ENCODE measurements at regions not wholly inside any gene's neighbourhood (a gene's known extent, or its start where the extent isn't known, plus 50 kb on each side); places are given as distances from the start of the nearest gene placed in this dataset.

DNA sequence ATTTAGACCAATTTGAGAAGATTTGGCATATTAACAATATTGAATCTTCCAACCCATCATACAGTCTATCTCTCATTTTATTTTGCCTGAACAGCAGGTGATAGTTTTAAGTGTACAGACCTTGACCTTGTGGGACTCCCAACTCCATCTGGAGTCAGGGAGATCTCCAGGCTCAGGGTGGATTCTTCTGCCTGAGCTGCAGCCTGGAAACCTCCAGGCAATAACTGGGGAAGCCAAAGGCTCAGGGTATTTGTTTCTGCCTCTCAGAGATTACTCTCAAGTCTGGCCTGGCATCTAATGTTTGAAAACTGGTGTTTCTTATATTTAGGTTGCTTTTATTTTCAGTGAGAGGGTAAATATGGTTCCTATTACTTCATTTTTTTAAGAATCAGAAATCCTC, 102.1 kb upstream of the C1QTNF9B start:
- peaks cover 0 to 5% (median 0%) of the 10 kb centered on the region in 12 donors for H3K9me3 ChIP-seq
- no peaks in the 10 kb centered on the region for H3K27me3 ChIP-seq
- ATAC-seq (no peak), DNase-seq (no peak)
- TF ChIP-seq, protein P1, sequence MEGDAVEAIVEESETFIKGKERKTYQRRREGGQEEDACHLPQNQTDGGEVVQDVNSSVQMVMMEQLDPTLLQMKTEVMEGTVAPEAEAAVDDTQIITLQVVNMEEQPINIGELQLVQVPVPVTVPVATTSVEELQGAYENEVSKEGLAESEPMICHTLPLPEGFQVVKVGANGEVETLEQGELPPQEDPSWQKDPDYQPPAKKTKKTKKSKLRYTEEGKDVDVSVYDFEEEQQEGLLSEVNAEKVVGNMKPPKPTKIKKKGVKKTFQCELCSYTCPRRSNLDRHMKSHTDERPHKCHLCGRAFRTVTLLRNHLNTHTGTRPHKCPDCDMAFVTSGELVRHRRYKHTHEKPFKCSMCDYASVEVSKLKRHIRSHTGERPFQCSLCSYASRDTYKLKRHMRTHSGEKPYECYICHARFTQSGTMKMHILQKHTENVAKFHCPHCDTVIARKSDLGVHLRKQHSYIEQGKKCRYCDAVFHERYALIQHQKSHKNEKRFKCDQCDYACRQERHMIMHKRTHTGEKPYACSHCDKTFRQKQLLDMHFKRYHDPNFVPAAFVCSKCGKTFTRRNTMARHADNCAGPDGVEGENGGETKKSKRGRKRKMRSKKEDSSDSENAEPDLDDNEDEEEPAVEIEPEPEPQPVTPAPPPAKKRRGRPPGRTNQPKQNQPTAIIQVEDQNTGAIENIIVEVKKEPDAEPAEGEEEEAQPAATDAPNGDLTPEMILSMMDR (IDR thresholded peaks at IDR 0.05): no peak
- no peak for TF ChIP-seq POLR2A (IDR thresholded peaks at IDR 0.05)
- H3K36me3 ChIP-seq: no peaks in the 10 kb centered on the region
- peaks cover 0 to 16% (median 5%) of the 10 kb centered on the region in 12 donors for H3K4me1 ChIP-seq
- no peak overlapping the region for H3K27ac ChIP-seq
- no peak overlapping the region for H3K4me3 ChIP-seq
- intact Hi-C loops (cut with DNase I): no loop called here

DNA sequence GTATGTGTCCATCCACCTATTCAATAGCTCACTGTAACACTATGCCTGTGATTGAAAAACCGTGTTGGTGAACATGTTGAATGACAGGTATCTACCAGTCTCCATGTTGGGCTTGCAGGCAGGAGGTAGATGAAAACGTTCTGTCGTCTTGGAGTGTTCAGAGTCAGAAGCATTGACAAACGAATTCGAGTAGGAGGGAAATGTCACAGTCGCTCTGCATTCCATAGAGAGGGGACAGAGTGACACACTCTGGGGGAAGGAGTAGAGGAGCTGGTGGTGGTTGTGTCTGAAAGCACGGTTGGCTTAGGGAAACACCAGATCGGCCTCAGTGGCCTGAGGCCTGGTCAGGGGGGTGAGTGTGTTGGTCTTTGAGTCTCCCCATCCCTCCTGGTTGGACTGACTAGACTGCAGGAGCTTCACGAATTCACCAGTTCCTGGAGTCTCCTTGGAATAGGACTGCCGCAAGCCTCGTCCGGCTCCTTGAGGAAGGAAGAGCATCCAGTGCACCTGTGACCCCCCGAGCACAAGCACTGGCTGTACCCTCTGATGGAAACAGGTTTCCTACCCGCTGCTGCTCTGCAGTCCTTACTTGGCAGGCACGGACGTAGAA, 105.0 kb upstream of the C1QTNF9B start:
- Histone ChIP-seq H3K4me3 (no peak overlapping the region), H3K27me3 (no peaks in the 10 kb centered on the region), H3K4me1 (no peaks in the 10 kb centered on the region), H3K36me3 (no peaks in the 10 kb centered on the region), H3K27ac (no peak overlapping the region), H3K9me3 (no peaks in the 10 kb centered on the region)
- TF ChIP-seq, protein P1 (IDR thresholded peaks at IDR 0.05): no peak
- no peak for TF ChIP-seq POLR2A (IDR thresholded peaks at IDR 0.05)
- DNase-seq: no peak
- ATAC-seq: no peak
- intact Hi-C loops (cut with DNase I): no loop called here
- WGBS, 4 donors: 81 to 94% (median 91%) methylated on average over 16 of the region's 16 CpGs

DNA sequence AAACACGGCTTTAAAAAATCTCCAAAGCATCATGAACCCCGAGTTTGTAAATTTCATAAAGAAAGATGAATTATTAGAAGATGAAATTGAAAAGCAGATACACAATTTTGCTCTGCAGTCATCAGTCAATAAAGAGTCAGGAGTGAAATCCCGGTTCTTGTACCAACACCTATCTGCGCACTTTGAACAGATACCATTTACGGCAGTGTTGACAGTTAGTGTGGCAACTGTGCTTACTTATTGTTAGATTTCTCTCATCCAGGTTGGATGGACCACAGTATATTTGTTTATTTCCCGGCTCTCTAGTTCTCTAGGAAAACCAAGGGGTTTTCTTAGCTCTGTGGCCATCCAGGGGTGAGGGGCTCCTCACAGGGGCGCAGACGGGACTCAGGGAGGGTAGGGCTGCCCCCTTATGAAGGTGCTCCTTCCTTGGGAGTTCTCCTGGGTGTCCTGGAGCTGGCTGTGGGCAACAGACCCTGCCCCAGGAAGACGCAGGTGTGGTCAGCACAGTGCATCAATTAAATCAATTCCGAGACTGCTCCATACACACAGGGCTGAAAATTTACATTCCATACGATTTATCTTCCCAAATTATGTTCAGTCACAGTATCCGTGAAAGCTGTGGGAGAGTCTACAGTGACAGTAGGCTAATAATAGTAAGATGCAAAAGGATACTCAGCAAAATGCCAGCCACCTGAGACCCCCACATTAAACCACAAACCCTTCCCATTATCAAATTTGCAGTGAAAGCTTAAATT, 107.0 kb upstream of the C1QTNF9B start:
- Histone ChIP-seq H3K27me3 (no peaks in the 10 kb centered on the region), H3K9me3 (no peaks in the 10 kb centered on the region), H3K4me1 (no peaks in the 10 kb centered on the region), H3K27ac (no peak overlapping the region), H3K4me3 (no peak overlapping the region), H3K36me3 (no peaks in the 10 kb centered on the region)
- DNase-seq (no peak), ATAC-seq (no peak)
- intact Hi-C loops (cut with DNase I): no loop called here
- TF ChIP-seq, protein P1 (IDR thresholded peaks at IDR 0.05): no peak
- no peak for TF ChIP-seq POLR2A (IDR thresholded peaks at IDR 0.05)
- 90 to 94% (median 91%) methylated on average over 11 to 12 of the region's 12 CpGs for WGBS, 4 donors

DNA sequence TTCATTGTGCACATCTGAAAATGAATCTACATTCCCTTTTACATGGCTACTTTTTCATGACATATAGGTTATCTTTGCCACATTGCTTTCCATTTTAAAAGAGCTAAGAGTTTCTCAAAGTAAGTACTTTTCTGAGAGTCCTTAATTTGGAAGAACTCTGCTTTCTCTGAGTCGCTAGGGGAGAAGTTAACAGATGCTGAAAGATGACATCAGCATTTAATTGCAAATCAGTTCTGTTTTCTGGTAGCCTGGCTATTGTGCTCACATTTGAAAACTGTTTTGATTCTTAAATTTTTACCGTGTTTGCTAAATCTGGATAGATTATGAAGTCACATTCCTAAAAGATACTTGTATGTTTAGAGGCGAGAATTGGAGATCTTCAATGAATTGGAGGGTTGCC, 107.7 kb upstream of the C1QTNF9B start:
- no peak for DNase-seq
- intact Hi-C loops (cut with DNase I): no loop called here
- no peak for ATAC-seq
- TF ChIP-seq POLR2A (IDR thresholded peaks at IDR 0.05): no peak
- TF ChIP-seq, protein P1 (IDR thresholded peaks at IDR 0.05): no peak
- Histone ChIP-seq H3K27me3 (no peaks in the 10 kb centered on the region), H3K27ac (no peak overlapping the region), H3K4me3 (no peak overlapping the region), H3K36me3 (no peaks in the 10 kb centered on the region), H3K9me3 (no peaks in the 10 kb centered on the region), H3K4me1 (no peaks in the 10 kb centered on the region)
- WGBS, 4 donors: 73 to 79% (median 75%) methylated on average over 3 of the region's 3 CpGs

Data from heart left ventricle (tissue), 16 donors.